Panc1 (cell line): ENCODE measurements at regions not wholly inside any gene's neighbourhood (a gene's known extent, or its start where the extent isn't known, plus 50 kb on each side); places are given as distances from the start of the nearest gene placed in this dataset.

Source experiments
- ATAC-seq: fragments of 200-7000 bp; cut with Tn5 transposase; 2 replicates; pipeline ENCODE4 v1.9.1; 2020; ENCODE audit warnings: mild to moderate bottlenecking, moderate library complexity
- BruUV-seq: library from RNA; stranded (reverse); fragments of 400-500 nt; replicated peaks from 2 replicates; lab custom pipeline; 2021; lab: Mats Ljungman, UMichigan
- CTCF ChIA-PET: fragments of 300-600 bp; sonication (Branson Sonifier 250); formaldehyde crosslinking; loops from one replicate; lab custom pipeline; 2022; ENCODE audit warnings: antibody characterized with exemption; lab: Charles Lee
- POLR2A ChIA-PET: fragments of 300-600 bp; sonication (Branson Sonifier 250); formaldehyde crosslinking; loops from one replicate; lab custom pipeline; 2022; ENCODE audit warnings: antibody characterized with exemption; lab: Charles Lee
- DNase-seq: peaks from one replicate; pipeline ENCODE4 v3.0.0-alpha.2; 2010; ENCODE audit warnings: low read depth, low spot score
- H3K27ac ChIP-seq: 2 replicates; pipeline ENCODE4 v1.5.1; 2011; ENCODE audit warnings: mild to moderate bottlenecking, low read length, inconsistent platforms
- H3K27me3 ChIP-seq: fragments of 200-500 bp; sonication (Bioruptor generic); 2 replicates; pipeline ENCODE4 v1.6.0; 2014; ENCODE audit warnings: low read length, inconsistent platforms; ENCODE audit not compliant: control insufficient read depth, insufficient read depth
- H3K36me3 ChIP-seq: fragments of 200-500 bp; sonication (Bioruptor generic); 2 replicates; pipeline ENCODE4 v1.5.1; 2014; ENCODE audit warnings: inconsistent platforms, mild to moderate bottlenecking, low read length, moderate library complexity; ENCODE audit not compliant: control insufficient read depth, insufficient read depth
- H3K4me1 ChIP-seq: 2 replicates; pipeline ENCODE4 v1.5.1; 2011; ENCODE audit warnings: inconsistent platforms, mild to moderate bottlenecking, low read length, moderate library complexity; ENCODE audit not compliant: control insufficient read depth, insufficient read depth
- H3K4me3 ChIP-seq, 2 experiments: 2 replicates each; pipeline ENCODE4 v1.5.1; 2011 to 2012; ENCODE audit warnings: low read depth in 2 of 2, low read length in 2 of 2, mild to moderate bottlenecking in 2 of 2, inconsistent platforms in 1 of 2, moderate library complexity in 1 of 2
- H3K9me3 ChIP-seq: fragments of 200-500 bp; sonication (Bioruptor generic); 2 replicates; pipeline ENCODE4 v1.5.1; 2014; ENCODE audit warnings: low read depth, mild to moderate bottlenecking, inconsistent platforms, low read length, moderate library complexity; ENCODE audit not compliant: control insufficient read depth, insufficient read depth
- CTCF ChIP-seq: fragments of 450-650 bp; IDR thresholded peaks from 2 replicates; pipeline ENCODE4 v1.5.1; 2017; ENCODE audit warnings: mild to moderate bottlenecking
- POLR2AphosphoS5 ChIP-seq: IDR thresholded peaks from 2 replicates; pipeline ENCODE4 v1.6.1; 2012; ENCODE audit warnings: mild to moderate bottlenecking, low read depth, low read length, moderate library complexity
- REST ChIP-seq, 2 experiments: IDR thresholded peaks; 2 replicates each; pipeline ENCODE4 v1.6.1; 2011 to 2012; ENCODE audit warnings: low read depth in 2 of 2, control low read depth in 1 of 2, low read length in 1 of 2, mild to moderate bottlenecking in 1 of 2, moderate library complexity in 1 of 2; ENCODE audit not compliant: insufficient read depth in 1 of 2
- SIN3A ChIP-seq: IDR thresholded peaks from 2 replicates; pipeline ENCODE4 v1.6.1; 2012; ENCODE audit warnings: low read depth, mild to moderate bottlenecking, low read length, moderate library complexity, borderline replicate concordance; ENCODE audit not compliant: insufficient read depth
- TCF7L2 ChIP-seq: IDR thresholded peaks from 2 replicates; pipeline ENCODE4 v1.6.1; 2011; ENCODE audit warnings: mild to moderate bottlenecking, low read depth, low read length, inconsistent platforms
- in situ Hi-C: cut with HindIII; loops from 2 replicates; pipeline ENCODE4 v1.10.0; 2016; ENCODE audit warnings: low sequenced_read_pairs, low pct_unique_long_range_greater_than_20kb
- intact Hi-C: fragments of 100-400 bp; cut with micrococcal nuclease; formaldehyde crosslinking; loops from one replicate; pipeline ENCODE4 v1.10.0; 2022; ENCODE audit not compliant: unreplicated experiment

GRCh38 chr1:215002471-215002870 lies 80.1 kb upstream of the KCNK2 start:
- no TSS peak for BruUV-seq
- Histone ChIP-seq H3K4me1 (no peaks in the 10 kb centered on the region), H3K36me3 (no peaks in the 10 kb centered on the region), H3K27me3 (no peaks in the 10 kb centered on the region), H3K4me3 (no peak overlapping the region), H3K27ac (no peak overlapping the region), H3K9me3 (no peaks in the 10 kb centered on the region)
- in situ Hi-C loops (no loop called here), intact Hi-C loops (no loop called here)
- ATAC-seq, result no peak
- ChIA-PET CTCF (interaction anchor here (0.7 kb wide), 1 partner anchor 20 kb away, joined by 5 read pairs; no protein-coding TSS in a partner anchor), POLR2A (no interaction called here)
- TF ChIP-seq POLR2AphosphoS5 (no peak), SIN3A (no peak), REST (IDR thresholded peaks at IDR 0.05; ENCODE audit: insufficient read depth in 1 of 2, low read depth in 2 of 2, low read length in 1 of 2) (no peak), CTCF (no peak), TCF7L2 (no peak)
- no peak for DNase-seq

- Histone ChIP-seq H3K36me3 (no peaks in the 10 kb centered on the region), H3K4me1 (no peaks in the 10 kb centered on the region), H3K27me3 (no peaks in the 10 kb centered on the region), H3K9me3 (no peaks in the 10 kb centered on the region), H3K4me3 (no peak overlapping the region), H3K27ac (no peak overlapping the region)
- in situ Hi-C loops (no loop called here), intact Hi-C loops (no loop called here)
- DNase-seq (no peak), ATAC-seq (no peak)
- CTCF ChIA-PET, result no interaction called here
- no TSS peak for BruUV-seq
- POLR2A ChIA-PET, result no interaction called here
- no peak for TF ChIP-seq REST (IDR thresholded peaks at IDR 0.05; ENCODE audit: insufficient read depth in 1 of 2, low read depth in 2 of 2, low read length in 1 of 2)
- no peak for TF ChIP-seq CTCF
- TF ChIP-seq TCF7L2, result no peak
- no peak for TF ChIP-seq POLR2AphosphoS5
- no peak for TF ChIP-seq SIN3A
Measured at GRCh38 chr1:215003686-215004085, 78.9 kb upstream of the KCNK2 start.
